Skeletal muscle satellite cell (primary cell): ENCODE measurements at regions not wholly inside any gene's neighbourhood (a gene's known extent, or its start where the extent isn't known, plus 50 kb on each side); places are given as distances from the start of the nearest gene placed in this dataset.

Source experiments
- H3K27me3 ChIP-seq: 2 replicates; pipeline ENCODE4 v1.7.0; 2013; ENCODE audit warnings: low read length; ENCODE audit not compliant: control insufficient read depth, insufficient read depth
- H3K36me3 ChIP-seq: 2 replicates; pipeline ENCODE4 v1.7.0; 2013; ENCODE audit warnings: mild to moderate bottlenecking, control low read depth, low read length; ENCODE audit not compliant: insufficient read depth
- H3K4me1 ChIP-seq: 2 replicates; pipeline ENCODE4 v1.7.0; 2013; ENCODE audit warnings: low read length; ENCODE audit not compliant: control insufficient read depth, insufficient read depth
- H3K4me2 ChIP-seq: 2 replicates; pipeline ENCODE4 v1.7.0; 2013; ENCODE audit warnings: mild to moderate bottlenecking, low read length
- H3K4me3 ChIP-seq: 2 replicates; pipeline ENCODE4 v1.7.0; 2013; ENCODE audit warnings: low read length
- H3K9ac ChIP-seq: 2 replicates; pipeline ENCODE4 v1.7.0; 2013; ENCODE audit warnings: mild to moderate bottlenecking, low read depth, low read length, moderate library complexity
- H3K9me3 ChIP-seq: replicated peaks from 2 replicates; pipeline ENCODE4 v1.7.0; 2013; ENCODE audit warnings: mild to moderate bottlenecking, control low read depth, low read length

GRCh38 chr4:11301075-11301660, 127.5 kb downstream of the HS3ST1 start:
- H3K36me3 ChIP-seq, result no peaks in the 10 kb centered on the region
- H3K27me3 ChIP-seq, result no peaks in the 10 kb centered on the region

GRCh38 chr4:11299836-11300235, 128.9 kb downstream of the HS3ST1 start:
- H3K4me1 ChIP-seq, result no peaks in the 10 kb centered on the region
- no peaks in the 10 kb centered on the region for H3K27me3 ChIP-seq
- no peak overlapping the region for H3K4me2 ChIP-seq
- H3K9ac ChIP-seq, result no peak overlapping the region
- no peak overlapping the region for H3K4me3 ChIP-seq
- H3K36me3 ChIP-seq, result no peaks in the 10 kb centered on the region
- H3K9me3 ChIP-seq, result peaks cover 3% of the 10 kb centered on the region

More at GRCh38 chr4:11301075-11301660, 127.5 kb downstream of the HS3ST1 start:
- no peaks in the 10 kb centered on the region for H3K4me1 ChIP-seq
- H3K9ac ChIP-seq, result no peak overlapping the region
- no peak overlapping the region for H3K4me3 ChIP-seq
- no peak overlapping the region for H3K4me2 ChIP-seq
- H3K9me3 ChIP-seq, result peaks cover 3% of the 10 kb centered on the region

- Histone ChIP-seq H3K9ac (no peak overlapping the region), H3K9me3 (peaks cover 3% of the 10 kb centered on the region), H3K4me2 (no peak overlapping the region), H3K27me3 (no peaks in the 10 kb centered on the region), H3K4me3 (no peak overlapping the region), H3K36me3 (no peaks in the 10 kb centered on the region), H3K4me1 (no peaks in the 10 kb centered on the region)
These were observed 129.7 kb downstream of the HS3ST1 start for GRCh38 chr4:11299016-11299415.

- Histone ChIP-seq H3K9ac (no peak overlapping the region), H3K4me2 (no peak overlapping the region), H3K9me3 (peaks cover 3% of the 10 kb centered on the region), H3K27me3 (no peaks in the 10 kb centered on the region), H3K4me3 (no peak overlapping the region), H3K4me1 (no peaks in the 10 kb centered on the region), H3K36me3 (no peaks in the 10 kb centered on the region)
These were observed 130.2 kb downstream of the HS3ST1 start for GRCh38 chr4:11298451-11298850.

- no peaks in the 10 kb centered on the region for H3K27me3 ChIP-seq
- no peaks in the 10 kb centered on the region for H3K36me3 ChIP-seq
- no peaks in the 10 kb centered on the region for H3K4me1 ChIP-seq
- no peak overlapping the region for H3K4me3 ChIP-seq
- H3K9ac ChIP-seq, result no peak overlapping the region
- H3K9me3 ChIP-seq, result peaks cover 3% of the 10 kb centered on the region
- H3K4me2 ChIP-seq, result no peak overlapping the region
These were observed 131.1 kb downstream of the HS3ST1 start for GRCh38 chr4:11297627-11298026.

- Histone ChIP-seq H3K27me3 (no peaks in the 10 kb centered on the region), H3K9me3 (peaks cover 3% of the 10 kb centered on the region), H3K4me1 (no peaks in the 10 kb centered on the region), H3K4me2 (no peak overlapping the region), H3K36me3 (no peaks in the 10 kb centered on the region), H3K4me3 (no peak overlapping the region), H3K9ac (no peak overlapping the region)
These were observed 131.5 kb downstream of the HS3ST1 start for GRCh38 chr4:11297201-11297600.

GRCh38 chr4:11293866-11294265, 134.8 kb downstream of the HS3ST1 start:
- Histone ChIP-seq H3K9me3 (peaks cover 3% of the 10 kb centered on the region), H3K9ac (no peak overlapping the region), H3K4me2 (no peak overlapping the region), H3K4me3 (no peak overlapping the region), H3K4me1 (no peaks in the 10 kb centered on the region), H3K27me3 (no peaks in the 10 kb centered on the region), H3K36me3 (no peaks in the 10 kb centered on the region)

GRCh38 chr4:11287055-11287454, 141.6 kb downstream of the HS3ST1 start:
- Histone ChIP-seq H3K36me3 (no peaks in the 10 kb centered on the region), H3K4me3 (no peak overlapping the region), H3K4me1 (no peaks in the 10 kb centered on the region), H3K4me2 (no peak overlapping the region), H3K27me3 (no peaks in the 10 kb centered on the region), H3K9ac (no peak overlapping the region), H3K9me3 (no peaks in the 10 kb centered on the region)

- H3K9me3 ChIP-seq, result no peaks in the 10 kb centered on the region
- H3K4me3 ChIP-seq, result no peak overlapping the region
- H3K4me2 ChIP-seq, result no peak overlapping the region
- H3K4me1 ChIP-seq, result no peaks in the 10 kb centered on the region
- H3K36me3 ChIP-seq, result no peaks in the 10 kb centered on the region
- no peaks in the 10 kb centered on the region for H3K27me3 ChIP-seq
- H3K9ac ChIP-seq, result no peak overlapping the region
These were observed 142.2 kb downstream of the HS3ST1 start for GRCh38 chr4:11286533-11286932.

GRCh38 chr4:11281720-11282119, 147.0 kb downstream of the HS3ST1 start:
- H3K9ac ChIP-seq, result no peak overlapping the region
- H3K4me1 ChIP-seq, result no peaks in the 10 kb centered on the region
- peaks cover 12% of the 10 kb centered on the region for H3K9me3 ChIP-seq
- no peak overlapping the region for H3K4me2 ChIP-seq
- H3K27me3 ChIP-seq, result no peaks in the 10 kb centered on the region
- no peak overlapping the region for H3K4me3 ChIP-seq
- H3K36me3 ChIP-seq, result no peaks in the 10 kb centered on the region

- Histone ChIP-seq H3K27me3 (no peaks in the 10 kb centered on the region), H3K36me3 (no peaks in the 10 kb centered on the region), H3K9ac (no peak overlapping the region), H3K4me3 (no peak overlapping the region), H3K4me2 (no peak overlapping the region), H3K9me3 (peaks cover 13% of the 10 kb centered on the region), H3K4me1 (no peaks in the 10 kb centered on the region)
These were observed 157.4 kb downstream of the HS3ST1 start for GRCh38 chr4:11271263-11271662.

GRCh38 chr4:11268149-11268548, 160.5 kb downstream of the HS3ST1 start:
- H3K4me2 ChIP-seq, result no peak overlapping the region

More at GRCh38 chr4:11268149-11268548, 160.5 kb downstream of the HS3ST1 start:
- H3K4me1 ChIP-seq, result no peaks in the 10 kb centered on the region
- peaks cover 9% of the 10 kb centered on the region for H3K9me3 ChIP-seq
- H3K9ac ChIP-seq, result no peak overlapping the region
- no peak overlapping the region for H3K4me3 ChIP-seq
- no peaks in the 10 kb centered on the region for H3K36me3 ChIP-seq
- no peaks in the 10 kb centered on the region for H3K27me3 ChIP-seq
